ENCODE measurements at regions not wholly inside any gene's neighbourhood (a gene's known extent, or its start where the extent isn't known, plus 50 kb on each side); places are given as distances from the start of the nearest gene placed in this dataset.

- no peak for TF ChIP-seq FOXJ3 (CRISPR knock-in tag; IDR thresholded peaks at IDR 0.05; ENCODE audit: borderline replicate concordance)
- TF ChIP-seq ZNF671 (CRISPR knock-in tag; IDR thresholded peaks at IDR 0.05): no peak
- TF ChIP-seq EMX1 (CRISPR knock-in tag; IDR thresholded peaks at IDR 0.05): no peak
- TF ChIP-seq SP1 (CRISPR knock-in tag; conservative IDR thresholded peaks at IDR 0.05): no peak
- TF ChIP-seq PRRX2 (CRISPR knock-in tag; IDR thresholded peaks at IDR 0.05): no peak
These were observed 56.2 kb upstream of the MAMDC2 start (continued) for GRCh38 chr9:69987457-69987856.

- no peak overlapping the region for H3K27ac Mint-ChIP-seq
- DNase-seq (ENCODE audit: low spot score): no peak
- H3K4me1 Mint-ChIP-seq: no peaks in the 10 kb centered on the region; the same call in 1 of the 2 replicates
- no peak overlapping the region for H3K4me3 Mint-ChIP-seq
- no peaks in the 10 kb centered on the region for H3K36me3 Mint-ChIP-seq
- no peaks in the 10 kb centered on the region; the same call in 1 of the 2 replicates for H3K27me3 Mint-ChIP-seq (ENCODE audit: low read depth)
- POLR2A ChIA-PET: no interaction called here
- CTCF ChIA-PET: interaction anchor here (0.7 to 1.1 kb wide), 3 partner anchors 120 to 236 kb away, joined by 3 read pairs; no protein-coding TSS in a partner anchor
- TF ChIP-seq ATF1 (CRISPR knock-in tag; IDR thresholded peaks at IDR 0.05): no peak
- TF ChIP-seq PREB (CRISPR knock-in tag; IDR thresholded peaks at IDR 0.05; ENCODE audit: borderline replicate concordance): no peak
- TF ChIP-seq CTCF (IDR thresholded peaks at IDR 0.05): no peak
- TF ChIP-seq MAX (CRISPR knock-in tag; IDR thresholded peaks at IDR 0.05): no peak
- TF ChIP-seq TEAD4 (CRISPR knock-in tag; IDR thresholded peaks at IDR 0.05): no peak
- TF ChIP-seq ZNF396 (CRISPR knock-in tag; IDR thresholded peaks at IDR 0.05; ENCODE audit: borderline replicate concordance): no peak
- no peak for TF ChIP-seq ZNF317 (CRISPR knock-in tag; IDR thresholded peaks at IDR 0.05; ENCODE audit: borderline replicate concordance, low read depth)
- TF ChIP-seq ATF6 (CRISPR knock-in tag; IDR thresholded peaks at IDR 0.05): no peak
- no peak for TF ChIP-seq MXD4 (CRISPR knock-in tag; IDR thresholded peaks at IDR 0.05; ENCODE audit: borderline replicate concordance)
- TF ChIP-seq E2F5 (CRISPR knock-in tag; IDR thresholded peaks at IDR 0.05): no peak
- TF ChIP-seq ZNF281 (CRISPR knock-in tag; IDR thresholded peaks at IDR 0.05): no peak
- TF ChIP-seq AFF4 (CRISPR knock-in tag; IDR thresholded peaks at IDR 0.05; ENCODE audit: borderline replicate concordance): no peak
- no peak for TF ChIP-seq SMAD3 (CRISPR knock-in tag; IDR thresholded peaks at IDR 0.05; ENCODE audit: borderline replicate concordance)
- no peak for TF ChIP-seq JAZF1 (CRISPR knock-in tag; IDR thresholded peaks at IDR 0.05)
- no peak for TF ChIP-seq ZNF416 (CRISPR knock-in tag; IDR thresholded peaks at IDR 0.05)
- no peak for TF ChIP-seq E2F1 (CRISPR knock-in tag; IDR thresholded peaks at IDR 0.05)
- no peak for TF ChIP-seq ESRRA (CRISPR knock-in tag; IDR thresholded peaks at IDR 0.05; ENCODE audit: borderline replicate concordance)
- H3K9me3 Mint-ChIP-seq: peaks cover 12% of the 10 kb centered on the region
- no peak for ATAC-seq
These were observed 50.5 kb upstream of the MAMDC2 start for GRCh38 chr9:69993110-69993509.
